SK-N-SH (cell line): ENCODE measurements at regions not wholly inside any gene's neighbourhood (a gene's known extent, or its start where the extent isn't known, plus 50 kb on each side); places are given as distances from the start of the nearest gene placed in this dataset.

ENCODE experiments used
- CTCF ChIA-PET: fragments of 300-600, 350-600 bp; formaldehyde crosslinking; extraction: SDS; loops from one replicate; lab custom pipeline; 2021; lab: Yijun Ruan, JAX
- POLR2A ChIA-PET: fragments of 350-600 bp; sonication (Branson Sonifier 250); formaldehyde crosslinking; extraction: SDS; loops from one replicate; lab custom pipeline; 2020; ENCODE audit warnings: antibody characterized with exemption, inconsistent platforms; lab: Yijun Ruan, JAX
- DNase-seq: peaks from one replicate; pipeline ENCODE4 v3.0.0; 2012
- H2AFZ ChIP-seq: fragments of 200-600 bp; sonication (generic); 2 replicates; pipeline ENCODE4 v1.8.1; 2016; ENCODE audit warnings: antibody characterized with exemption, mild to moderate bottlenecking, low read depth
- H3F3A ChIP-seq: fragments of 200-600 bp; sonication (generic); replicated peaks from 2 replicates; pipeline ENCODE3; 2016; ENCODE audit warnings: antibody characterized with exemption, mild to moderate bottlenecking; ENCODE audit not compliant: insufficient read depth
- H3K27ac ChIP-seq, 2 experiments: fragments of 200-500 bp in 1 of 2; fragments of 200-600 bp in 1 of 2; sonication (Bioruptor generic) in 1 of 2; sonication (generic), shearing (Covaris generic) in 1 of 2; 2 replicates each; pipeline versions ENCODE4 v1.5.1 to v1.6.1; 2014 to 2016; ENCODE audit warnings: low read depth in 2 of 2, inconsistent platforms in 1 of 2, low read length in 1 of 2, mild to moderate bottlenecking in 1 of 2, mixed read lengths in 1 of 2
- H3K27me3 ChIP-seq: fragments of 200-600 bp; sonication (generic), shearing (Covaris generic); 2 replicates; pipeline ENCODE4 v1.6.1; 2016; ENCODE audit warnings: mixed run types; ENCODE audit not compliant: insufficient read depth
- H3K36me3 ChIP-seq, 2 experiments: fragments of 200-500 bp in 1 of 2; fragments of 200-600 bp in 1 of 2; sonication (Bioruptor generic) in 1 of 2; sonication (generic) in 1 of 2; replicated peaks in 1 of 2; 2 replicates each; pipeline versions ENCODE3 to v1.5.1; 2014 to 2016; ENCODE audit warnings: low read length in 1 of 2, mild to moderate bottlenecking in 1 of 2; ENCODE audit not compliant: insufficient read depth in 2 of 2, control insufficient read depth in 1 of 2
- H3K4me1 ChIP-seq, 2 experiments: fragments of 200-500 bp in 1 of 2; fragments of 200-600 bp in 1 of 2; sonication (Bioruptor generic) in 1 of 2; sonication (generic), shearing (Covaris generic) in 1 of 2; 2 replicates each; pipeline versions ENCODE4 v1.5.1 to v1.6.1; 2014 to 2016; ENCODE audit warnings: low read depth in 1 of 2, low read length in 1 of 2, mixed run types in 1 of 2; ENCODE audit not compliant: insufficient read depth in 2 of 2, control insufficient read depth in 1 of 2
- H3K4me2 ChIP-seq: fragments of 200-600 bp; sonication (generic), shearing (Covaris generic); 2 replicates; pipeline ENCODE4 v1.6.1; 2017; ENCODE audit warnings: mixed run types
- H3K4me3 ChIP-seq, 2 experiments: fragments of 200-500 bp in 1 of 2; fragments of 200-600 bp in 1 of 2; sonication (Bioruptor generic) in 1 of 2; sonication (generic), shearing (Covaris generic) in 1 of 2; 2 replicates each; pipeline versions ENCODE4 v1.5.1 to v1.8.1; 2014 to 2016; ENCODE audit warnings: low read depth in 2 of 2, inconsistent platforms in 1 of 2, low read length in 1 of 2, mild to moderate bottlenecking in 1 of 2, mixed read lengths in 1 of 2, moderate library complexity in 1 of 2
- H3K79me2 ChIP-seq: fragments of 200-600 bp; sonication (generic); 2 replicates; pipeline ENCODE4 v1.8.1; 2017; ENCODE audit warnings: mild to moderate bottlenecking; ENCODE audit not compliant: insufficient read depth
- H3K9ac ChIP-seq: fragments of 200-600 bp; sonication (generic); 2 replicates; pipeline ENCODE4 v1.6.1; 2017; ENCODE audit warnings: mixed run types
- H3K9me2 ChIP-seq: fragments of 200-600 bp; sonication (generic); 2 replicates; pipeline ENCODE4 v1.6.1; 2017; ENCODE audit warnings: mixed run types
- H3K9me3 ChIP-seq: fragments of 200-600 bp; sonication (generic); 2 replicates; pipeline ENCODE4 v1.6.1; 2017; ENCODE audit warnings: mixed run types, mild to moderate bottlenecking, moderate library complexity
- H4K20me1 ChIP-seq: fragments of 200-600 bp; sonication (generic); 2 replicates; pipeline ENCODE4 v1.6.1; 2017; ENCODE audit warnings: mild to moderate bottlenecking, mixed run types; ENCODE audit not compliant: insufficient read depth
- CHD2 ChIP-seq: fragments of 150-350 bp; IDR thresholded peaks from 2 replicates; pipeline ENCODE4 v1.6.1; 2018; ENCODE audit warnings: low read length; ENCODE audit not compliant: partially characterized antibody
- CTCF ChIP-seq: fragments of 200-600 bp; sonication (generic); IDR thresholded peaks from 2 replicates; pipeline ENCODE4 v1.6.1; 2017; ENCODE audit warnings: antibody characterized with exemption, mild to moderate bottlenecking, moderate library complexity
- EP300 ChIP-seq, 2 experiments: IDR thresholded peaks; 2 replicates each; pipeline versions ENCODE4 v1.4.0 to v1.6.1; 2012; ENCODE audit warnings: borderline replicate concordance in 1 of 2, low read depth in 1 of 2, low read length in 1 of 2
- EZH2phosphoT487 ChIP-seq: fragments of 200-600 bp; sonication (generic); IDR thresholded peaks from 2 replicates; pipeline ENCODE4 v1.6.1; 2017; ENCODE audit warnings: low read depth, mixed run types, mild to moderate bottlenecking, antibody characterized with exemption, moderate library complexity, borderline replicate concordance
- FOXJ3 ChIP-seq: sonication (generic); formaldehyde crosslinking; IDR thresholded peaks from 2 replicates; pipeline ENCODE4 v1.5.1; 2020; ENCODE audit warnings: mild to moderate bottlenecking, missing genetic modification reagents
- FOXM1 ChIP-seq: IDR thresholded peaks from 2 replicates; pipeline ENCODE4 v1.4.0; 2012; ENCODE audit warnings: low read depth, mild to moderate bottlenecking
- GATA2 ChIP-seq: sonication (generic); formaldehyde crosslinking; IDR thresholded peaks from 2 replicates; pipeline ENCODE4 v1.5.0; 2020; ENCODE audit warnings: mild to moderate bottlenecking, missing genetic modification reagents
- JUND ChIP-seq: IDR thresholded peaks from 2 replicates; pipeline ENCODE4 v1.4.0; 2012
- MEF2A ChIP-seq: IDR thresholded peaks from 2 replicates; pipeline ENCODE4 v1.4.0; 2012; ENCODE audit warnings: low read depth, borderline replicate concordance
- MXI1 ChIP-seq: IDR thresholded peaks from 2 replicates; pipeline ENCODE4 v1.6.1; 2012; ENCODE audit warnings: mild to moderate bottlenecking, low read depth, low read length, improper control_type of control experiment
- NFIC ChIP-seq: IDR thresholded peaks from 2 replicates; pipeline ENCODE4 v1.4.0; 2012; ENCODE audit warnings: borderline replicate concordance
- NRF1 ChIP-seq: IDR thresholded peaks from 2 replicates; pipeline ENCODE4 v1.6.1; 2012; ENCODE audit warnings: low read depth, mild to moderate bottlenecking, low read length
- POLR2AphosphoS5 ChIP-seq: IDR thresholded peaks from 2 replicates; pipeline ENCODE4 v1.6.1; 2012; ENCODE audit warnings: low read depth, low read length
- RAD21 ChIP-seq: IDR thresholded peaks from 2 replicates; pipeline ENCODE4 v1.6.1; 2012; ENCODE audit warnings: mild to moderate bottlenecking, low read length
- RFX5 ChIP-seq: IDR thresholded peaks from 2 replicates; pipeline ENCODE4 v1.6.1; 2012; ENCODE audit warnings: mild to moderate bottlenecking, improper control_type of control experiment, low read length
- RXRA ChIP-seq: IDR thresholded peaks from 2 replicates; pipeline ENCODE4 v1.4.0; 2012; ENCODE audit warnings: low read depth, mild to moderate bottlenecking, borderline replicate concordance
- TEAD4 ChIP-seq: IDR thresholded peaks from 2 replicates; pipeline ENCODE4 v1.4.0; 2012; ENCODE audit warnings: mild to moderate bottlenecking, borderline replicate concordance; ENCODE audit not compliant: insufficient read depth
- USF2 ChIP-seq: fragments of 150-350 bp; IDR thresholded peaks from 2 replicates; pipeline ENCODE4 v1.6.1; 2017; ENCODE audit warnings: antibody characterized with exemption, low read length, low read depth, borderline replicate concordance
- ZBTB33 ChIP-seq: IDR thresholded peaks from 2 replicates; pipeline ENCODE4 v1.4.0; 2012; ENCODE audit warnings: low read depth, borderline replicate concordance
- WGBS: methylation state at CpG from one replicate; pipeline ENCODE4 v1.1.6; 2017; ENCODE audit warnings: low lambda C conversion rate; 5-methylcytosine and 5-hydroxymethylcytosine counted together
- TF ChIP-seq, protein P1 (sequence below): IDR thresholded peaks from 2 replicates; pipeline ENCODE4; 2012

DNA sequence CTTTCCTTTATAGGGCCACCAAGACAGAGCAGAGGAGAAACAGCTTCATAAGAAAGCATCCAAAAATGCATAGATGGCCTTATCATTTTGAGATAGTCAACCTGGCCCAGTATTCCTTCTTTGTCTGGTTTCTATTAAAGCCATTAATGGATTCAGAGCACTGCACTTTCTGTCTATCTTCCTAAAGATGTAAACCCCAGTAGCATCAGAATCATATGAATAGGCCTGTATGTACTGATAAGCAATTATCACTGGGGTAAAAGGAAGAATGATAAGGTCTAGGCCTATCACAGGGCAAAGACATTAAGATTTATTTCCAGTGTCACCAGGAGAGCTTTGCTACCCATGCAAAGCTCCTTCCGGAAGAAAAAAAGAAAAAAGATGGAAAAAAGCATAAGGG is 432.5 kb upstream of the C9orf72 start (continued):
- TF ChIP-seq CTCF (no peak), MXI1 (no peak), FOXJ3 (peak; percentile 99), JUND (peak; percentile 46; the same call in 1 of the 2 replicates), RXRA (no peak), GATA2 (CRISPR knock-in tag) (peak; percentile 99), EZH2phosphoT487 (no peak), MEF2A (no peak), NFIC (peak; percentile 14; the same call in 1 of the 2 replicates), POLR2AphosphoS5 (peak; percentile 63; the same call in 1 of the 2 replicates), CHD2 (peak; percentile 81), NRF1 (no peak), ZBTB33 (no peak), FOXM1 (no peak), USF2 (no peak), TEAD4 (peak; percentile 80; the same call in 1 of the 2 replicates), RFX5 (no peak; the same call in 1 of the 2 replicates)

GRCh38 chr9:28007097-28007817 is 434.0 kb upstream of the C9orf72 start:
- no peaks in the 10 kb centered on the region for H3K36me3 ChIP-seq
- H3K79me2 ChIP-seq = no peaks in the 10 kb centered on the region
- no peaks in the 10 kb centered on the region for H3F3A ChIP-seq
- H3K4me1 ChIP-seq = peaks cover 0 to 17% of the 10 kb centered on the region in 2 experiments; a peak in 2 of 4 replicates
- WGBS = 73% methylated on average over 7 of the region's 7 CpGs
- H3K4me3 ChIP-seq = no peak overlapping the region
- no peak for TF ChIP-seq NFIC
- TF ChIP-seq RFX5 = no peak
- TF ChIP-seq EP300 (IDR thresholded peaks at IDR 0.05; ENCODE audit: borderline replicate concordance in 1 of 2, low read depth in 1 of 2, low read length in 1 of 2) = peak in 1 of 2 experiments; percentile 66; a peak in 2 of 4 replicates
- no peak for TF ChIP-seq CTCF
- peak; percentile 6; the same call in 1 of the 2 replicates for TF ChIP-seq RAD21
- TF ChIP-seq, protein P1, sequence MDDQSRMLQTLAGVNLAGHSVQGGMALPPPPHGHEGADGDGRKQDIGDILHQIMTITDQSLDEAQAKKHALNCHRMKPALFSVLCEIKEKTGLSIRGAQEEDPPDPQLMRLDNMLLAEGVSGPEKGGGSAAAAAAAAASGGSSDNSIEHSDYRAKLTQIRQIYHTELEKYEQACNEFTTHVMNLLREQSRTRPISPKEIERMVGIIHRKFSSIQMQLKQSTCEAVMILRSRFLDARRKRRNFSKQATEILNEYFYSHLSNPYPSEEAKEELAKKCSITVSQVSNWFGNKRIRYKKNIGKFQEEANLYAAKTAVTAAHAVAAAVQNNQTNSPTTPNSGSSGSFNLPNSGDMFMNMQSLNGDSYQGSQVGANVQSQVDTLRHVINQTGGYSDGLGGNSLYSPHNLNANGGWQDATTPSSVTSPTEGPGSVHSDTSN = no peak
- no peak for TF ChIP-seq ZBTB33
- no peak for TF ChIP-seq GATA2 (CRISPR knock-in tag)
- DNase-seq = no peak
- ChIA-PET CTCF (no interaction called here), POLR2A (no interaction called here)
- no peaks in the 10 kb centered on the region for H3K27me3 ChIP-seq
- H3K27ac ChIP-seq = peak overlapping the region; percentile 8 to 99; a peak in 2 of 4 replicates
- H4K20me1 ChIP-seq = no peaks in the 10 kb centered on the region
- H3K9me3 ChIP-seq = no peaks in the 10 kb centered on the region
- no peak overlapping the region for H3K9ac ChIP-seq
- H3K4me2 ChIP-seq = no peak overlapping the region
- no peaks in the 10 kb centered on the region for H3K9me2 ChIP-seq
- H2AFZ ChIP-seq = no peak overlapping the region
